Bronchial epithelial cell (primary cell): ENCODE measurements at regions not wholly inside any gene's neighbourhood (a gene's known extent, or its start where the extent isn't known, plus 50 kb on each side); places are given as distances from the start of the nearest gene placed in this dataset.

Source experiments
- DNase-seq: peaks from one replicate; pipeline ENCODE4 v3.0.0-alpha.2; 2010; ENCODE audit warnings: low read depth
- FAIRE-seq: peaks from 2 replicates; lab custom pipeline; 2011; peaks lifted over from hg19 to GRCh38; lab: Jason Lieb, UNC
- H3K27me3 ChIP-seq: 2 replicates; pipeline ENCODE4 v1.5.1; 2011; ENCODE audit warnings: low read length; ENCODE audit not compliant: control insufficient read depth, insufficient read depth
- H3K36me3 ChIP-seq: 2 replicates; pipeline ENCODE4 v1.5.1; 2011; ENCODE audit warnings: low read length; ENCODE audit not compliant: control insufficient read depth, insufficient read depth
- H3K4me3 ChIP-seq: 2 replicates; pipeline ENCODE4 v1.5.1; 2011; ENCODE audit warnings: mild to moderate bottlenecking, low read depth, low read length, control low read depth
- CTCF ChIP-seq: IDR thresholded peaks from 2 replicates; pipeline ENCODE4 v1.5.1; 2011; ENCODE audit warnings: mild to moderate bottlenecking, moderate library complexity, low read length, control low read depth, inconsistent platforms; ENCODE audit not compliant: insufficient read depth, severe bottlenecking

DNA sequence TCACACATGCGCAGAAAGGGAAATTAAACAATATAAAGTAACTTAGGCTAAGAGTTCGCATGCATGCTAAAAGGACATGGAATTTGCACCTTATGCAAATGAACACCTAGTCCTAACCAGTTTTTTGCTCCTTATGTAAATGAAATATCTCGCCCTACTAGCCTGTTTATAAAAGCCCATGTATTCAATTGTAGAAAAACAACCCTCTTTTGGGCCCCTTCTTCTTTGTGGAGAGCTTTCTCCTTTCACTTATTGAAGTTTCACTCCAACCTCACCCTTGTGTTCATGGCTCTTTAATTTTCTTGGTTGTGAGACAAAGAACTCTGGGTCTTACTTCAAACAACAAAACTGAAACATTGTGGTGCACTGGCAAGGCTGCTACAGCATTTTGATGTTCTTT lies 333.4 kb upstream of the ATXN7L3B start:
- no peaks in the 10 kb centered on the region for H3K36me3 ChIP-seq
- TF ChIP-seq CTCF: no peak
- no peaks in the 10 kb centered on the region for H3K27me3 ChIP-seq
- no peak for FAIRE-seq
- no peak overlapping the region for H3K4me3 ChIP-seq
- DNase-seq: no peak

- no peaks in the 10 kb centered on the region for H3K27me3 ChIP-seq
- no peak for TF ChIP-seq CTCF
- H3K4me3 ChIP-seq: no peak overlapping the region
- FAIRE-seq: no peak
- no peaks in the 10 kb centered on the region for H3K36me3 ChIP-seq
- DNase-seq: peak; percentile 31
Observed at GRCh38 chr12:74227846-74228545, 309.6 kb upstream of the ATXN7L3B start.

DNA sequence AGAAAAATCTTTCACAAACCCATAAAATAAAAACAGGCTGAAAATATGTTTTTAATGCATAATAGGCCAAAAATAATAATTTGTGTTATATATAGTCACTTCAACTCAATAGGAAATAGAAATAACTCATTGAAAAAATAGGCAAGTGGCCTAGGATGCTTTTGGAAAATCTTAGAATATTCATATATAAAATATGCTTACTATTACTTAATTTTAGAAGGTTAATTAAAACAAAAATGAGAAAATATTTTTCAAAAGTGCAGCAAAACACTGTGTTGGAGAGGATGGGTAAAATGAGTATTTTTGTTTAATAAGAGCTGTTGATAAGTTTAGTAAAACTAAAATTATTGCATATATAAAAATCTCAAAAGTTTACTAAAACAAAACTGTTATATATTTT lies 308.0 kb upstream of the ATXN7L3B start:
- FAIRE-seq: no peak
- no peak overlapping the region for H3K4me3 ChIP-seq
- no peak for DNase-seq
- no peak for TF ChIP-seq CTCF
- no peaks in the 10 kb centered on the region for H3K36me3 ChIP-seq
- no peaks in the 10 kb centered on the region for H3K27me3 ChIP-seq

- FAIRE-seq: no peak
- Histone ChIP-seq H3K36me3 (no peaks in the 10 kb centered on the region), H3K27me3 (no peaks in the 10 kb centered on the region), H3K4me3 (no peak overlapping the region)
- TF ChIP-seq CTCF: no peak
- no peak for DNase-seq
Observed at GRCh38 chr12:74235342-74235741, 302.3 kb upstream of the ATXN7L3B start.

GRCh38 chr12:74241341-74241740 lies 296.3 kb upstream of the ATXN7L3B start:
- no peaks in the 10 kb centered on the region for H3K36me3 ChIP-seq
- TF ChIP-seq CTCF: no peak
- no peak overlapping the region for H3K4me3 ChIP-seq
- DNase-seq (no peak), FAIRE-seq (no peak)
- no peaks in the 10 kb centered on the region for H3K27me3 ChIP-seq

GRCh38 chr12:74242088-74242487 lies 295.5 kb upstream of the ATXN7L3B start:
- TF ChIP-seq CTCF: no peak
- Histone ChIP-seq H3K4me3 (no peak overlapping the region), H3K27me3 (no peaks in the 10 kb centered on the region), H3K36me3 (no peaks in the 10 kb centered on the region)
- no peak for FAIRE-seq
- DNase-seq: no peak
